GM12873 (cell line): ENCODE measurements at regions not wholly inside any gene's neighbourhood (a gene's known extent, or its start where the extent isn't known, plus 50 kb on each side); places are given as distances from the start of the nearest gene placed in this dataset.

Source experiments
- CTCF ChIP-seq: IDR thresholded peaks from 2 replicates; pipeline ENCODE4 v1.5.1; 2012; ENCODE audit warnings: low read depth, mild to moderate bottlenecking, moderate library complexity, low read length, control low read depth; ENCODE audit not compliant: insufficient read depth; ENCODE audit errors: missing control alignments

GRCh38 chr19:30133803-30134202 is 191.8 kb downstream of the URI1 start:
- no peak for TF ChIP-seq CTCF

- no peak for TF ChIP-seq CTCF
These were observed 193.2 kb downstream of the URI1 start for GRCh38 chr19:30135093-30135757.

- no peak for TF ChIP-seq CTCF
These were observed 193.8 kb downstream of the URI1 start for GRCh38 chr19:30135797-30136196.

GRCh38 chr19:30136611-30137195 is 194.7 kb downstream of the URI1 start:
- no peak for TF ChIP-seq CTCF

GRCh38 chr19:30137747-30138146 is 195.7 kb downstream of the URI1 start:
- no peak for TF ChIP-seq CTCF

GRCh38 chr19:30144242-30144758 is 202.3 kb downstream of the URI1 start:
- TF ChIP-seq CTCF, result no peak

- TF ChIP-seq CTCF, result no peak
These were observed 202.8 kb downstream of the URI1 start for GRCh38 chr19:30144802-30145201.
